NCI-H2171 treated with DMSO at 0.1 percent for 48 hours (cell line): ENCODE measurements at regions not wholly inside any gene's neighbourhood (a gene's known extent, or its start where the extent isn't known, plus 50 kb on each side); places are given as distances from the start of the nearest gene placed in this dataset.
"Not testable (repeated sequence)": the region's sequence is repeated elsewhere in the genome, so short reads cannot be mapped to it uniquely, and the experiment has no call there.

ENCODE experiments used
- DNase-seq: peaks from one replicate; lab custom pipeline; 2025; lab: John Stamatoyannopoulos, UW

DNA sequence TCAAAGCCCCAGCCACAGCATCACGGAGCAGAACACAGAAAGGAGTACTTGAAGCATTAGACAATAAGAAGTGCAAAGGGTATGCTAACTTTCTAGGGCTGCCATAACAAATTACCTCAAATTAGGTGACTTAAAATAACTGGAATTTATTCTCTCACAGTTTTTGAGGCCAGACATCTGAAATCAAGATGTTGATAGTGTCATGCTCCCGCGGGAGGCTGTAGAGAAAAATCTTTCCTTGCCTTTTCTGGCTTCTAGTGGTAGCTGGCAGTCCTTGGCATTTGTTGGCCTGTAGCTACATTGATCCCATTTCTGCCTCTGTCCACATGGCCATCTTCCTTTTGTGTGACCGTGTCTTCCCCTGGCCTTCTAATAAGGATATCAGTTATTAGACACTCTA is 51.9 kb upstream of the SPDL1 start:
- no peak for DNase-seq

DNA sequence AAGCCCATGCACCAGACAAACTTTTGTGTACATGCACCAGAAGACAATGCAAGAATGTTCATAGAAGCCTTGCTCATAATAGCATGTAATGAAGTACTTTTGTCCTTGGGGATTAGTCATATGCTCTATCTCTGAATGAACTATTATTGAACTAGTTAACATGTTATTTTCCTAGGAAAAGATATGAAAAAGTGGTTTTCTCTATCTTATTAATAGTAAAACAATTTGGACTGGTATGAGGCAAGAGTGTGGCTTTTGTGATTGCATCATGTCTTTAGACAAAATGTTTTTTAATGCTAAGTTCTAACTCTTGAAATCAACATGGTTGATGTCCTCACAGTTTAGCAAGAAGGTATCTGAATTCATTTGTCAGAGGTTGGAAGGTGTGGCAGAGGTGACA is 55.7 kb upstream of the SPDL1 start:
- no peak for DNase-seq

DNA sequence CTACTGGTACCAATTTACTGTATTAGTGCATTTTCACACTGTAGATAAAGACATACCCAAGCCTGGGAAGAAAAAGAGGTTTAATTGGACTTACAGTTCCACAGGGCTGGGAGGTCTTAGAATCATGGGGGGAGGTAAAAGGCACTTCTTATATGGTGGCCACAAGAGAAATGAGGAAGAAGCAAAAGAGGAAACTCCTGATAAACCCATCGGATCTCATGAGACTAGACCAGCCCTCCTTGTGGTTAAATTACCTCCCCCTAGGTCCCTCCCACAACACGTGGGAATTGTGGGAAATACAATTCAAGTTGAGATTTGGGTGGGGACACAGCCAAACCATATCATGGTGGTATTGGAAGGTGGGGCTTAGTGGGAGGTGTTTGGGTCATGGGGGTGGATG is 56.5 kb upstream of the SPDL1 start:
- DNase-seq: no peak

DNA sequence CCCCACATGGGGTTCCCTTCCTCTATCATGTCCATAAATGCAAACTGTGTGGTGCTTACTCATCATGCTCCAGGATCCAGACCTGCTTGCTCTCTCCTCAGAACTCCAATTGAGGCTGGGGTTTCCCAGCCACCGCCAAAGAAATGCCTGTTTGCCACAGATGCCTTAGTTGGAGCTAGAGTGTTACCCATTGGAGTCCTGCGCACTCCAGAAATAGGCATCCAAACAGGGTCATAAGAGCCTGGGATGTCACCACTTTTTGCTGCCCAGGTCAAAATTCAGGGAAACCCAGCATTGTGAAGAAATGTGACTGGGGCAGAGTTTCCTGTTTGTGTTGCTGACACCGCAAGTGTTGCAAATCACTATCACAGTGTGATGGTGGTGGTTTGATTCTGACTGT is 60.7 kb upstream of the SPDL1 start:
- DNase-seq: no peak

DNA sequence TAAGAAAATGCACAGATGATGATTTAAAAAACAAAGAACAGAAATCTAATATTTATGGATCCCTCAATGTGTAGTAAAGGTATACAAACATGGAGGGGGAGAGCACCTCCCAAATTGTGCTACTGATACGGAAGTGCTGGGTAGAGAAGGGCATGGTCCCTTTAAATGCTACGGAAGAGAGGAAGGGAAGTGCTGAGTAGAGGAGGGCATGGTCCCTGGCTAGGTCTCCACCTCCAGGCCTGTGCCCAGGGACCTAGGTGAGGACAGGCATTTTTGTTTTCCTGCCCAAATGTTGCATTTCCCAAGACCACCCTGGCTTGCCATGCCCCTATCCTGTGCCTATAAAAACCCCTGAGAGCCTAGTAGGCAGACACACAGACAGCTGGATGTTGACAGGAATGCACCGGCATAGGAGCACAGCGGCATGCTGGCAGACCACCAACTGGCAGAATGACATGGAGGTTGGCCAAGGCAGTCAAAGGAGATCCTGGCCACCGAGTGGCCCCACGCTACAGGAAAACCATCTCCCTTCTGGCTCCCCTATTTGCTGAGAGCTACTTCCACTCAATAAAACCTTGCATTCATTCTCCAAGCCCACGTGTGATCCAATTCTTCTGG is 62.1 kb upstream of the SPDL1 start:
- DNase-seq: no peak

DNA sequence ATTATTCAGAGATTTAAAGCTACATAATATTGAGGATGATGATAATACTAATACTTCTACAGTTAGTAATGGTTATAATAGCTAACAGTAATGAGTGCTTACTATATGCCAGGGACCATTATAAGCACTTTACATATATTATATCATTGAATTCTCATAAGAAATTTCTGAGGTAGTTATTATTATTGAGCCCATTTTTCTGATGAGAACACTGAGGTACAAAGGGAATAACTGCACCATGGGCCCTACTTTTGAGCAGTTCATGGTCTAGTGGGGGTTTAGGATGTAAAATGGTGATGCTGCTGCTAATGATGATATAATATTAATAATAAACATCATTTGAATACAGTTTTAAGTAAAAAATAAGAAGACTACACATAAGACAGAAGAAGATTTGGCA is 64.2 kb upstream of the SPDL1 start:
- no peak for DNase-seq

DNA sequence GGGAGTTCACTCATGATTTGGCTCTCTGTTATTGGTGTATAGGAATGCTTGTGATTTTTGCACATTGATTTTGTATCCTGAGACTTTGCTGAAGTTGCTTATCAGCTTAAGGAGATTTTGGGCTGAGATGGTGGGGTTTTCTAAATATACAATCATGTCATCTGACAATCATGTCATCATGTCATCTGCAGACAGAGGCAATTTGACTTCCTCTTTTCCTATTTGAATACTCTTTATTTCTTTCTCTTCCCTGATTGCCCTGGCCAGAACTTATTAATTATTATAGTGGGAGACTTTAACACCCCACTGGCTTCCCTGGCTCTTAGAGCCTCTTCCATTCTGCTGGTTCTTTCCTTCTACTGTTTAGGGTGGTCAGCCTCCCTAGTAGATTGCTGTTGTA is 64.8 kb upstream of the SPDL1 start:
- DNase-seq: not testable (repeated sequence)

DNA sequence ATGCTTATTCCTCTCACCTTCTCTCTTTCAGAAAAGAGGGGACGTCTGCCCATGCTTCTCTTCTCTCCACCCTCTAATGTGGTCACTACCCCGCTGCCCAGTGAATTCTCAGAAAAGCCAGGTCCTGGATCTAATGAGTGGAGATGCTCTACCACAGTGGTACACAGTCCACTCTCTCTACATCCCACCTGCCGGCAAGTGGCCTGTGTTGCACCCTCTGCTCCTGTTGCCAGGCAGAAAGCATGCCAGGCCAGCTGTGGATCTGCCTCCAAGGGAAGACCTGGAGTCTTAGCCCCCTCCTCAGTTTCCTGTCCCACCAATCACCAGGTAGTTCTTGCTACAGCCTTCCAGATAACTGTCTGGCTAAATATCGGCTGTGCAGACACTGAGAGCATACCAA is 71.2 kb upstream of the SPDL1 start:
- no peak for DNase-seq

DNA sequence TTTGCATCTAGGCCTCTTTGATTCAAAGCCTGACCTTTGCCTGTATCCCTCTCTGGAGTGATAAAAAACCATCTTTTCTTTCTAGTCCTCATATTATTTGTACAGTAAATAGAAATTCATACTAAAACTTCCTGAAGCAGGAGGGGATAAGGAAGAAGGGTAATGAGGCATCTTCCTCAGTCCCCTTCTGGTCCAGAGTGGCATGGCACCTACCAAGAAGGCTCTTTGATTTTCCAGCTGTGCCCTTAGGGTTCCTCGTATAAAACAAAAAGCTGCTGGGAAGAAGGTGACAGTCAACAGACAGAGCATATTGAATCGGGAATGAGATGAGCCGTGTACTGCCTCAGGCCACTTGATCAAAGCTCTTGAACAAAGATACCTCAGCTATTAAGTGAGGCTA is 71.9 kb upstream of the SPDL1 start:
- DNase-seq: no peak

DNA sequence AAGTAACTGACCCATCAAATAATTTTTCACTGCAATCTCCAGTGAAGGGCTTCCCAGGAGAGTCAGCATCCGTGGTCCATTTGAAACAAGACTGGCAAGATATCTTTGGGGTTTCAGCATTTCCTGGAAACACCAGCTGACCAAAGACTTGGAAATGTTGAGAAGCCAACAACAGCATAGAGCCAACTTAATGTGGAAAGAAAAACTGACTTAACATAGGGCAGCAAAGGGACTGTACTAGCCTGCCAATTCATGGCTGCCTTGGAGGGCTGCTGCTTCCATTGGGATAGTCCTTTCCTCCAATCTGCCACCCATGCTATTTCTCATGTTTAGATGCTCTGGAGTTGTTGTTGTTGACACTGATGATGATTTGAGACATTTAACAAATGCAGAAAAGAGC is 76.5 kb upstream of the SPDL1 start:
- no peak for DNase-seq

DNA sequence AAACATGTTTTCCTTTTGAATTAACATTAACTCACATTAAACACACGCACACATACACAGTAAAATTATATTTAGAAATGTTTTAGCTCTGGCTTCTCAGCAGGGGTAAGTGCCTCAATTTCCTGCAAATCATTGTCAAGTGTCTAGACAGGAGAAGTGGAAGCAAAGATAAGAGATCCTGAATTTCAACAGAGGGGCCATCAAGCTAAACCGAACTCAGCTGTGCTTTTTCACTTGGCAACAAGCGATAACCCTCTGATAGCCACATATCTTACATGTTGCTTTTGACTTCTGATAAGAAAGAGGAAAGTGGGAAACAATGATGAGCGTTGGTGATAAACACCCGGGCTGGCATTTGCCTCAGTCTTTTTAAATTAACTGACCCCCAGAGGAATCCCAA is 79.7 kb upstream of the SPDL1 start:
- DNase-seq: no peak

DNA sequence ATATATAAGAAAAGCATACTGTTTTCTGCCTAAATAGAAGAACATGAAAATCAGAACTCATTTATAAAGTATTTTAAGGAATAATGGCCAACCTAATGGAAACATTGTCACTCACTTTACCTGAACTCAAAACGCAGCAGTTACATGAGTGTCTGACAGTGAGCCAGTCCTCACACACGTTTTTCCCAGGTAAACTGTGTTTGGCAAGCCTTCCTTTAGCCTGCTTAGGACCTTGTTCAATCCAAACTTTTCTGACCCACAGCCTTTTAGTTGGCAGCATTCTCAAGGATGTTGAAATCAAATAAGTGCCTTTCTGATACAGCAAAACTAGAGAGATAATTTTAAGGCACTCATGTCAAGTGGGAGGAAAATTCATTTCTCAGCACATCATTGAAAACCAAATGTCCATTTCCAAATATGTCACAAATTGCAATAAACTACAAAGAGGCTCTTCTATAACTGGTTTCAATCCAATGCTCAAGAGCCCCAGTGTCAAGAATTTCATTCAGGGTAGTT is 83.5 kb upstream of the SPDL1 start:
- no peak for DNase-seq

DNA sequence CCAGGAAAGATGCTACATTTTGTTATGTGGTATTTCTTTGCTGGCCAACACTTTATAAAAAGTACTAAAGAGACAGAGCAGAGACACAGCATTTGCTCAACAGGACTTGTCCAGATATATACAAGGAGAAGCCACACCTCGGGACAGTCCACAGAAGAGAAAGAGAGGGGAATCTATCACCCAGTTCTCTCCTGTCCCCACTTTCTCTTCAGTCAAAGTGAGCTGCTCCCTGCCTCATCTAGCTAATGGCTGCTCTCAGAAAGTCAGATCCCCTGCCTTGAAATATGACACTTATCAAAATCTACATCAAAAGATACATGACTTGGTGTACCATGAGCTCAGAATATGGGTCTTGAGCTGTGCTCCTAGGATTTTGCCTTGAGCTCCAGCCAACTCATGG is 86.7 kb upstream of the SPDL1 start:
- no peak for DNase-seq

DNA sequence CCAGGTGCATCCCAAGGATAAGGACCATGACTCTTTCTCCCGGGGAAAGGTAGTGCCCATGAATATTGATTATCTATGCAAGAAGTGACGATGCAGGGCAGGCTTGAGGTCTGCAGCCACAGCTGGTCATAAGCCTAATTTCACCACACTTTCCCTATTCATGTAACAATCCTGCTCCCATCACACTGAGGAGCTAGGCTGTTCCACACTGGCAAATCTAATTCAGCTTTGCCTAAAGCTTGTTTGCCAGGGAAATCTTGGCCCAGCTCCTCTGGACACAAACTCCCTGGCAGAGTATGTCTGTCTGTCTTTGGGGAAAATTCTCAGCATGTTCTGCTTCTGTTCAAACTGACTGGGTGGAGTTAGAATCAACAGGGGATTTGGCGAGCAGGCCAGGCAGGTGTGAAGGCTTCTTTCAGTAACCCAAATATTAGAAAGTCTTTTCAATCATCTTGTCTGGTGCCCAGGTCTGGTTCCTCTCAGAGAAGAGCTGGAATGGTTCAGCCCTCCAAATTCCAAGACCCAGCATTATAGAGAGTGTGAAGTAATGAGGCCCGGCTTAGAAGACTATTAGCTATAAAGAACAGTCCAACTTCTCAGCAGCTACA is 88.5 kb upstream of the SPDL1 start:
- no peak for DNase-seq

DNA sequence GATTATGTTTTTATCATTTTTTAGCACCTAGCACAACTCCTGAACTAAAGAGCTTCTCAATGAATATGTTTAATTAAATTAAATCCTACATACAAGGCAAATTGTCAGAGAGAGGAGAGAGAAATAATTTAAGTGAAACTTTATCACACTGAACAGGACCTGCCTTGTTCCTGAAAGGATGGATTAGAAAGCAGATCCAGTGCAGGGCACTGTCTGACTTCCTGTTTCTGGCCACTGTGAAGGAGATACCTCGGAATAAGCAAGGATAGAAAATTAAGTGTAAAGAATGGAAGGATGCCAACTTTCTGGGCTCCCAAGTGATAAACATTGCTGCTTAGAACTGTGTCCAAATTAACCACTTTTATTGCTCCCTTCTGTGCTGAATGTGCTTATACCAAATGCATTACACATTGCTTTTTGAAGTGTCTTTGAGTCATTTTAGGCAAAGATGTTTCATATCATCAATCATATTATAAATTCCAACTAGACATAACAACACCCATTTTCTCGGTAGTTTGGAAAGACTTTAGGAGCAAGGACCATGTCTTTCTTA is 89.1 kb upstream of the SPDL1 start:
- no peak for DNase-seq

DNA sequence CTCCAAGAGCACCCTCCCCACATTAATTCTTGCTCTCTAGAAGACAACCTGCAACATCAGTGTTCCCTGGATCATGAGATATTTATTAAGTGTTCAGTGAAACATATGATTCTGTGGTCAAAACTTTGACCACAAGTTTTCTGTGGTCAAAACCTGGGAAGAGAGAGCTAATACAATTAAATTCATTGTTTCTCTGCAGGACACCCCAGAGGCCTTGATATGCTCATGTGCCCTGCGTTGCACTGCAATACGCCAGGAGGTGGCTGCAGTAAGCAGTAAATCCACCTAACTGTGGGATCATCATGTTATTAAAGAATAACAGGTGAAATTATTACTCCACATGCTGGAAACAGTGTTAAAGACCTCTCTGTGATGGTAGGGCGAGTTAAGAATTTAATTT is 109.3 kb upstream of the SPDL1 start:
- no peak for DNase-seq

DNA sequence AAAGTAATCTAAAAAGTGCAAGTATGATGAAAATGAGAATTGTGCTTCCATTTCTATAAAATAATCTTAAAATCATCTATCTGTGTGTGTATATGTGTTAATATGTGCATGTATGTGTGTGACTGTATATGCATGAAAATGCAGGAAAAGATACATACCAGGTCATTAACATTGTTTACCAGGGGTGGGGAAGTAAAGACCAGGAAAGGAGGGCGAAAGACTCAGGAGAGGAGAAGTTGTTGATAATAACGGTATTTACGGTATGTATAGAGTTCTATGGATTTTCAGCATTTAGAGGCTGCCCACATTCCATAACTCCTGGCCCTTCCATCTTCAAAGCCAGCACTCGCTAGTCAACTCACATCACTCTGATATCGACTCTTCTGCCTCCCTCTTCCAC is 111.0 kb upstream of the SPDL1 start:
- DNase-seq: no peak

DNA sequence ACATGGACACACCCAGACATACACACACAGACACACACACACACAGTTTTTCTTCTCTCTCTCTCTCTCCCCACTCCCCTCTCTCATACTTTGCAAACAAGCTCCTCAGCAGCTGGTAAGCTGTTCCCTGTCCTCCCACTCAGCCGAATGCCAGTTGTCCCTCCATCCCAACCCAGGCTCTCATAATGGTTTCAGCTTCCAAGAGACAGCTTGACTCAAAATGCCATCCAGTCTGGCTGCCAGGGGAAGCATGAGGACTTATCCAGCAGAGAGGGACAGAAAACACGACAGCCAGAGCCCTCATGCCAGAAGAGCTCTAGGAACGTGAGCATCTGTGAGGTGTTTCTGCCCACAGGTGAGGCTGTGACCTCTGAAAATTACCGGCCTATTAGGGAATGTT is 112.6 kb upstream of the SPDL1 start:
- no peak for DNase-seq

DNA sequence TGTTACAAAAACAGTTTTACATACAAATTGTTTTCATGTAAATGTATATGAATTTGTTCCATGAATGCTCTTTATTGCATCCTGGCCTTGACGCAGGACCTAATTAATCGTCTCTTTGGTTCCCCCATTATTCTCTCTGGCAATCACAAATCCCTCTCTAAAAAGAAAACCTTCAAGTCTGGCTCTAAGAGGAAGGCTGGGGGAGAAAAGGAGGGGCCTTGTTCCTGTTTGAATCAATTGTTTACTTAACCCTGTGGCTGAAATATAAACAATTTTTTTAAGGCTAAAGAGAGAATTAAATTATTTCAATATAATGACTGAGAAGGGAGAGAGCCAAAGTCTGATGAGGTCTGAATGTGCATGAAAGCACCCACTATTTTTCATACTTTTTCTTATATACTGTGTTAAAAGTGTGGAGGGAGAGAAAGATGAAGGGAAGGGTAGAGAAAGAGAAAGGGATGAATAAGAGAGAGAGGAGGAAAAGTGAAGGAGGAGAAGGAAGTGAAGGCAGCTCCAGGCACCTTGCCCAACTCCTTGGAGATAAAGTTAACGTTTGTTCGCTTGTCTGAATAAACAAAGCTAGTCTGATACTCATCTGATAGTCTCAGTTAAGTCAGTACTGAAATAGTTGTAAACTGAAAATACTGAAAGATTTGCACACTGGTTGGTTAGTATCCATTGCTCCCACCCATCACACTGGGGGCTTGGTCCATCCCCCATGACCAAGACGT is 116.4 kb upstream of the SPDL1 start:
- no peak for DNase-seq

DNA sequence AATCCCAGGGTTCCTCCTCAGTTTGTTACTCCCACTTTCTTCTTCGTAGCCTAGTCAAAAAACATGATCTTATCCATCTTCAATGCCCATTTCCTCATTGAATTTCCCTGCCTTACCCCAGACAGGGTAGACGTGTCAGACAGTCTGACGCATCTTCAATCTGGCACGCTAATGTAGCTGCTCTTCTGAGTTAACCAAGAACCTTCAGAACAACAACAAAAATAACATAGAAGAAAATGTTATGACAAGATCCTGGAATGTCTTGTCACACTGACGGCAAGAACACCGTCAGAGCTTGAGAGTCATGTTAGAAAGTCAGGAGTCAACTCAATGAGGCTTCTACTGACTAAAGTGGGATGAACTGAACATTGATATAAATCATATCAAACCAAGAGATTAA is 122.7 kb upstream of the SPDL1 start:
- DNase-seq: no peak

DNA sequence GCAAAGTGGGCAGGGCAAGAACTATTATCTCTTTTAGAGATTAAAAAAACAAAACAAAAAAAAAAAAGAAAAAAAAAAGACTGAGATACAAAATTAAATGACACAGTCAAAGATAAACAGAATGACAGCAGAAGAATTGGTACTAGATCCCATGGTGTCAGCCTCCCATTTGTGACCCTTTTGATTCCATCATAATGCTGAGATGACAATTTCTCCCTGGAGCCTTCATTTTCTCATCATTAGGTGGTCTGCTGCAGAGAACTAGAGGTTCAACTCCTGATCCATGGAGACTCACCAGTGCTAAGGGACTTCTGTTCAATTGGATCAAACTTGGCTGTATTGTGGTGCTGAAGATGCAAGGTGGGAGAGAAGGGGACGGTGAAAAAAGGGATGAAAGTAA is 123.5 kb upstream of the SPDL1 start:
- no peak for DNase-seq

DNA sequence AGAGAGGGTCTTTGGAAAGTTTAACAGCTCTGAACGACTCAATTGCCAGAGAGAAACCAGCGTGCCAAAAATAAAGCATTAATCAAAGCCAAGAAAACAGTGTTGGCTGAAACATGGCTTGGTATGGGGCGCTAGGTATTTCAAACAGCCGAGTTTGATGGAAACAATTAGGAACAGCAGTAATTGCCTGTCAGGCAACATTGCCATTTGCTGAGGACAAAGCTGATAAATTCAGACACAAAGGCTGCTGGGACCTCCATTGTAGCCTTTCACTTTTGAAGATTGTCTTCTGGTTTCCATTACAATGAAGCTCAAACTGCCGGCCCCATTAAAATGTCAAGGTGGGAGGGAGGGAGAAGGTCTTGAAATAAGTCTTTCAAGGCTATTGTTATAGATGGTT is 125.4 kb upstream of the SPDL1 start:
- DNase-seq: no peak

DNA sequence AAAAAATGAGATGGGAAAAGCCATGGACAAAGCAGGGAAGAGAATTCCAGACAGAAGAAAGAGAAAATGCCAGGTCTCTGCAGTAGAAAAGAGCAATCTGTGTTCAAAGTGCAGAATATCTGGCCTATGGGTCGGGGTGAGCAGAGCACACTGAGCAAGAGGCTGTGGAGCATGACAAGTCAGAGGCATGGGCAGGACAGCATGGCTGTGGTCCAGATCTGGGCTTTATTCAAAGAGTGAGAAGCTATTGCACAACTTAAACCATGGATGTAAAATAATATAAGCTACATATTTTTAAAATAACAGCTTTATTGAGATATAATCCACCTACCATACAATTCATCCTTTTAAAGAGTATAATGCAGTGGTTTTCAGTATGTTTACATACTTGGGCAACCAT is 133.1 kb upstream of the SPDL1 start:
- DNase-seq: no peak
